NT2/D1 (cell line): ENCODE measurements at regions not wholly inside any gene's neighbourhood (a gene's known extent, or its start where the extent isn't known, plus 50 kb on each side); places are given as distances from the start of the nearest gene placed in this dataset.
"Not testable (repeated sequence)": the region's sequence is repeated elsewhere in the genome, so short reads cannot be mapped to it uniquely, and the experiment has no call there.

Source experiments
- DNase-seq: peaks from one replicate; pipeline ENCODE4 v3.0.0-alpha.2; 2011; ENCODE audit warnings: low read depth, low spot score
- H3K27me3 ChIP-seq: 2 replicates; pipeline ENCODE4 v1.6.0; 2011; ENCODE audit warnings: mild to moderate bottlenecking; ENCODE audit not compliant: insufficient read length, insufficient read depth
- H3K36me3 ChIP-seq: 2 replicates; pipeline ENCODE4 v1.6.1; 2011; ENCODE audit warnings: mild to moderate bottlenecking, low read length, mixed read lengths; ENCODE audit not compliant: insufficient read depth, insufficient read length
- H3K4me1 ChIP-seq: 2 replicates; pipeline ENCODE4 v1.5.1; 2011; ENCODE audit not compliant: insufficient read depth, insufficient read length
- H3K4me3 ChIP-seq: 2 replicates; pipeline ENCODE4 v1.5.1; 2011; ENCODE audit warnings: low read depth; ENCODE audit not compliant: insufficient read length
- H3K9ac ChIP-seq: 2 replicates; pipeline ENCODE4 v1.6.0; 2011; ENCODE audit warnings: low read depth; ENCODE audit not compliant: insufficient read length
- H3K9me3 ChIP-seq: 2 replicates; pipeline ENCODE4 v1.5.1; 2011; ENCODE audit warnings: mild to moderate bottlenecking, low read length; ENCODE audit not compliant: insufficient read depth
- SUZ12 ChIP-seq: IDR thresholded peaks from 2 replicates; pipeline ENCODE4 v1.6.1; 2011; ENCODE audit not compliant: insufficient read length, insufficient read depth; ENCODE audit errors: extremely low read depth
- YY1 ChIP-seq: IDR thresholded peaks from 2 replicates; pipeline ENCODE4 v1.6.1; 2011; ENCODE audit not compliant: insufficient read length, insufficient read depth
- ZNF274 ChIP-seq: IDR thresholded peaks from 2 replicates; pipeline ENCODE4 v1.6.1; 2011; ENCODE audit warnings: mild to moderate bottlenecking, low read depth, low read length

DNA sequence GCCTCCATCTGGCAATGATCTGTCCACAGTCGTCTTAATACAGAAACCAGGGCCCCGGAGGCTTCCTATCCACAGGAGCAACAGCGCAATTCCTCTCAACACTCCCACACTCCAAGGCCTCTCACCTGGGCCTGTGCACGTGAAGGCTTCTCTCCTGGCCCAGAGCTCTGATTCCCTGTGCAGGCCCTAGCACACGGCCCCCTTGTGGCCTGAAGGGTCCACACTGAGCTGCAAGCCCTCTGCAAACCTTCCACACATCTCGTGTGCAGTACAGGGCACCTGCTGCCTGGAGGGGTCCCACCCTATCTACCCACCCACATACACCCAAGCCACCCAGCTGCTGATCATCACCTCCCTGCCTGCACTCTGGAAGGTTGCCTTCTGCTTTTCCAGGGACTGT lies 150.1 kb upstream of the NUDT10 start:
- H3K9ac ChIP-seq: no peak overlapping the region
- H3K4me1 ChIP-seq: no peaks in the 10 kb centered on the region
- H3K9me3 ChIP-seq: peaks cover 6% of the 10 kb centered on the region; the same call in 1 of the 2 replicates
- DNase-seq: no peak
- H3K27me3 ChIP-seq: no peaks in the 10 kb centered on the region
- H3K36me3 ChIP-seq: no peaks in the 10 kb centered on the region
- H3K4me3 ChIP-seq: no peak overlapping the region
- TF ChIP-seq YY1: no peak
- no peak for TF ChIP-seq SUZ12
- TF ChIP-seq ZNF274: no peak

DNA sequence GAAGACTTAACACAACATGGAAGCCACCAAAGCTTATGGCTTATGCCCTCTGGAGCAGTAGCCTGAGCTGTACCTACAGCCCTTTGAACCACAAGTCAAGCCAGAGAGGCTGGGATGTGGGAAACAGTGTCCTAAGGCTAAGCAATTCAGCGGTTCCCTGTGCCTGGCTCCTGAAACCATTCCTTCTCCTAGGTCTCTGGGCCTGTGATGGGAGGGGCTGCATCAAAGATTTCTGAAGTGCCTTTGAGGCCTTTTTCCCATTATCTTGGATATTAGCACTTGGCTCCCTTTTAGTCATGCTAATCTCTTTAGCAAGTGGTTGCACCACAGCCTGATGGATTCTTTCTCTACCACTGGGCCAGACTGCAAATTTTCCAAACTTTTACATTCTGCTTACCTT lies 140.5 kb upstream of the NUDT10 start:
- Histone ChIP-seq H3K27me3 (no peaks in the 10 kb centered on the region), H3K4me3 (no peak overlapping the region), H3K9me3 (peaks cover 49% of the 10 kb centered on the region), H3K36me3 (no peaks in the 10 kb centered on the region), H3K4me1 (peaks cover 6% of the 10 kb centered on the region), H3K9ac (no peak overlapping the region)
- no peak for TF ChIP-seq YY1
- TF ChIP-seq SUZ12: no peak
- TF ChIP-seq ZNF274: no peak
- DNase-seq: peak; percentile 65

DNA sequence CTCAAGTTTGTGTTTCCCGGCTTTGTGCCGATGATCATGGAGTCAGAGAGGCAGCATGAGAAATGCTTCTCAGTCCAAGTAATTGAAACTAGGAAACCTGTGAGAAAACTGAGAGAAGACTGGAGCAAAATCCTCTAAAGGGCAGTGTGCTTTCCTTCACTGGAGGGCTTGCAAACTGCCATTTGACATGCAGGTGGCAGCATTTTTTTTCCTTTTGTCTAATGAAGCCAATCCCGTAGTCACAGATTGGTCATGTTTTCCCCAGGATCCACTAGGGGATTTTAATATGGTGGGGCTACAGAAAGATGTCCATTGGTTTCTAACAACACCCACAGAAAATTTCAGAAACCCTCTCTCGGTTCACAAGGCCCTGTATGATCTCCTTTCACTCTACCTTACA lies 117.4 kb upstream of the NUDT10 start:
- H3K4me1 ChIP-seq: no peaks in the 10 kb centered on the region
- H3K27me3 ChIP-seq: no peaks in the 10 kb centered on the region
- TF ChIP-seq ZNF274 (no peak), YY1 (no peak), SUZ12 (no peak)
- no peak for DNase-seq
- no peaks in the 10 kb centered on the region for H3K9me3 ChIP-seq
- H3K9ac ChIP-seq: no peak overlapping the region
- H3K36me3 ChIP-seq: no peaks in the 10 kb centered on the region
- H3K4me3 ChIP-seq: no peak overlapping the region

DNA sequence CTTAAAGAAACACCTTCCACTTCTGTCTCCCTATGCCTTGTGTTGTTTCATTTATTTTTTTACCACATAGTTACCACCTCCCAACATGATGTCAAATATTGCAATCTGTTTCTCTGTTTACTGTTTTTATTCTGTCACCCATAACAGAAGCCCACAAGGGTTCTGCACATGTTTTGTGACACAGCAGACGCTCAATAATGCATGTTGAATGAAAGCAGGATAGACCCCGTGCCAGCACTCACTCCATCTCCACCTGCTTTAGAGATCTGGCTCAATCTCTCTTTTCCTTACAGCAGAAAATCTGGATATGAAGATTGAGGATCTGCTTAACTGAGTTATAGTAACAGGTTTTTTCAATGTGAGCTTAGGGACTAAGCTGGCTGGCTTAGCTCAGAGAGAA lies 116.8 kb upstream of the NUDT10 start:
- no peaks in the 10 kb centered on the region for H3K36me3 ChIP-seq
- H3K27me3 ChIP-seq: no peaks in the 10 kb centered on the region
- no peak overlapping the region for H3K4me3 ChIP-seq
- no peak for DNase-seq
- no peak overlapping the region for H3K9ac ChIP-seq
- no peak for TF ChIP-seq ZNF274
- TF ChIP-seq YY1: no peak
- no peak for TF ChIP-seq SUZ12
- no peaks in the 10 kb centered on the region for H3K4me1 ChIP-seq
- H3K9me3 ChIP-seq: no peaks in the 10 kb centered on the region

DNA sequence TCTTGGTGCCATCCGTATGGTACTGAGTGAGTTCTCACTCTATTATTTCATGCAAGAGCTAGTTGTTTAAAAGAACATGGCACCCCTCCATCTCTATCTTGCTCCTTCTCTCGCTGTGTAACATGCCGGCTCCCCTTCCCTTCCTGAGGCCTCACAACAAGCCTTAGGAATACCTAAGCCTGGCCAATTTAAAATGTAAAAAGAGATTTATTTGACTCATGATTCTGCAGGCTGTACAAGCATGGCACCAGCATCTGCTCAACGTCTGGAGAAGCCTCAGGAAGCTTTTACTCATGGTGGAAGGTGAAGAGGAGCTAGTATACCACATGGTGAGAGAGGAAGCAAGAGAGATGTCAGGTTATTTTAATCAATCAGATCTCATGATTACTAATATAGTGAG lies 90.4 kb upstream of the NUDT10 start:
- H3K4me3 ChIP-seq: no peak overlapping the region
- H3K4me1 ChIP-seq: no peaks in the 10 kb centered on the region
- no peak overlapping the region for H3K9ac ChIP-seq
- no peaks in the 10 kb centered on the region for H3K27me3 ChIP-seq
- H3K9me3 ChIP-seq: peaks cover 21% of the 10 kb centered on the region
- H3K36me3 ChIP-seq: no peaks in the 10 kb centered on the region
- DNase-seq: no peak
- TF ChIP-seq SUZ12 (no peak), ZNF274 (peak; percentile 65; the same call in 1 of the 2 replicates)

DNA sequence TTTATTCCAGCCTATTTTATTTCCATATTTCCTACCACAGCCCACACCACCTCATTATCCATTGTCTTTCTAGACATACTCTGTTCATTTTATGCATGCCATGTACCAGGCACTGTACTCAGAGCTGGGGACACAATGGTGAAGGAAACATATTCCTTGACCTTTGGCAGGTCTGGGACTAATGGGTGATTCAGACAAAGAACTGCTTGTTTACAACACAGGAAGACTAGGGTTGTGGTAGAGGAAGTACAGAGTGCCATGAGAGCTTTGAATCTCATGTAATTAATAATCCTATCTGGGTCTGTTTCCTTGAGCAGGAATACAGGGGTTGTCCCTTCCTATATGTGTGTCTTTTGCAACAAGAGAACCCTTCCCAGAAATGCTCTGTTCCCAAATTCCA lies 75.1 kb upstream of the NUDT10 start:
- H3K9ac ChIP-seq: no peak overlapping the region
- DNase-seq: no peak
- no peaks in the 10 kb centered on the region for H3K36me3 ChIP-seq
- no peaks in the 10 kb centered on the region for H3K4me1 ChIP-seq
- TF ChIP-seq ZNF274 (no peak), SUZ12 (no peak), YY1 (no peak)
- H3K27me3 ChIP-seq: no peaks in the 10 kb centered on the region
- H3K4me3 ChIP-seq: no peak overlapping the region
- no peaks in the 10 kb centered on the region for H3K9me3 ChIP-seq

DNA sequence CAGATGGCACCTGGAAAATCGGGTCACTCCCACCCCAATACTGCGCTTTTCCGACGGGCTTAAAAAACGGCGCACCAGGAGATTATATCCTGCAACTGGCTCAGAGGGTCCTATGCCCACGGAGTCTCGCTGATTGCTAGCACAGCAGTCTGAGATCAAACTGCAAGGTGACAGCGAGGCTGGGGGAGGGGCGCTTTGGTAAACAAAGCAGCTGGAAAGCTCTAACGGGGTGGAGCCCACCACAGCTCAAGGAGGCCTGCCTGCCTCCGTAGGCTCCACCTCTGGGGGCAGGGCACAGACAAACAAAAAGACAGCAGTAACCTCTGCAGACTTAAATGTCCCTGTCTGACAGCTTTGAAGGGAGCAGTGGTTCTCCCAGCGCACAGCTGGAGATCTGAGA lies 70.4 kb upstream of the NUDT10 start:
- H3K9ac ChIP-seq, H3K27me3 ChIP-seq, H3K36me3 ChIP-seq, H3K4me3 ChIP-seq, H3K9me3 ChIP-seq, H3K4me1 ChIP-seq: not testable (repeated sequence)
- DNase-seq: peak; percentile 25

DNA sequence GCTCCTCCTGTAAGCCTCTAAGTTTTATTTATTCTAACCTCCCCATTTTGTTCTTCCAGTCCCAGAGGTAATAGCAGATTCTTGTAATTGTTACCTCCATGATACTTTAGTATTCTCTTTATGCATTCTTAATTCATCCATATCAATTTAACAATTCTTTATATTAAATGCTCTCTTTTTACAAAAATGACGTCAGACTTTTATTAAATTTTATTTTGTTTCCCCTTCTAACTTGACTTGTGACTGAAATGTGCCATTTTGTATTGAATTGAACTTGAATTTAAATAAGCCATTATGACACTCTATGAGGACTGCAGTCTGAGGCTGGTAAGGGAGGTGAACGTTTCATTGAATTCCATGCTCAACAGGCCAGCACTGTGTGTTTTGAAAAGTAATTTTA lies 60.0 kb upstream of the NUDT10 start:
- no peak overlapping the region for H3K4me3 ChIP-seq
- no peaks in the 10 kb centered on the region for H3K4me1 ChIP-seq
- DNase-seq: no peak
- no peak for TF ChIP-seq SUZ12
- TF ChIP-seq ZNF274: no peak
- no peak for TF ChIP-seq YY1
- H3K9ac ChIP-seq: no peak overlapping the region
- no peaks in the 10 kb centered on the region for H3K36me3 ChIP-seq
- H3K27me3 ChIP-seq: no peaks in the 10 kb centered on the region
- no peaks in the 10 kb centered on the region for H3K9me3 ChIP-seq
